NB4 (cell line): ENCODE measurements at regions not wholly inside any gene's neighbourhood (a gene's known extent, or its start where the extent isn't known, plus 50 kb on each side); places are given as distances from the start of the nearest gene placed in this dataset.

ENCODE experiments used
- CTCF ChIP-seq: IDR thresholded peaks from one replicate; pipeline ENCODE4 v1.5.1; 2012; ENCODE audit warnings: low read depth, low read length
- MYC ChIP-seq: IDR thresholded peaks from 2 replicates; pipeline ENCODE4 v1.6.1; 2011; ENCODE audit warnings: low read depth, low read length

DNA sequence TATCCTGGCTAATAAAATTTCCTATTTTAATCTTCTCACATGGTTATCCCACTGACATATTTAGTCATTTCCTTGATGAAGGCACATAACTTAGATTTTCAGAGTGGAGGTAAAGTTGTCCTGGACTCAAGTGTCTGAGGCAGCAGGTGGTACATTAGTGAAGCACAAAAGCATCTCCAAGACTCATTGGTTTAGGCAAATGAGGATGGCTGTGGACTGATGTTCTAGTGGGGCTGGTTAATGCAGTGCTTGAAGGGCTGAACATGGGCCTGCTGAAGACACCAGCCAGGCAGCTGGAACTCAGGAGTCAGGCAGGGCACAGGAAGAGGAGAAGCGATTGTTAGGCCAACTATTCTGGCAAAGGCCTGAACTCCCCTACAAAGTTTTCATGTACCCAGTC is 76.3 kb upstream of the SESN3 start:
- no peak for TF ChIP-seq CTCF
- TF ChIP-seq MYC, result no peak
